Adrenal gland (tissue), 9 donors: ENCODE measurements at regions not wholly inside any gene's neighbourhood (a gene's known extent, or its start where the extent isn't known, plus 50 kb on each side); places are given as distances from the start of the nearest gene placed in this dataset.
A peak's percentile ranks its signal among the peaks of the same experiment; 100 is the strongest.

ENCODE experiments used
- DNase-seq, 7 donors: peaks; one replicate each; pipeline ENCODE4 v3.0.0-alpha.2; 2019 to 2020
- H3K27ac ChIP-seq, 5 donors: fragments of 200-600 bp; sonication (generic) in 4 of 5; 1 replicate in 3 of 5; 2 replicates in 2 of 5; pipeline versions ENCODE4 v1.5.1 to v1.8.0; 2016 to 2020; ENCODE audit warnings: mild to moderate bottlenecking in 1 of 5
- H3K27me3 ChIP-seq: fragments of 200-600 bp; 2 replicates; pipeline ENCODE4 v1.8.0; 2021
- H3K36me3 ChIP-seq, 2 donors: fragments of 200-600 bp; replicated peaks in 1 of 2; 1 replicate in 1 of 2; 2 replicates in 1 of 2; pipeline versions ENCODE4 v1.5.1 to v1.8.0; 2018 to 2022
- H3K4me1 ChIP-seq, 2 donors: fragments of 200-600 bp; replicated peaks in 1 of 2; 1 replicate in 1 of 2; 2 replicates in 1 of 2; pipeline versions ENCODE4 v1.5.1 to v1.8.0; 2018 to 2021
- H3K4me3 ChIP-seq, 4 donors: fragments of 200-600 bp; sonication (generic) in 3 of 4; one replicate each; pipeline ENCODE4 v1.5.1; 2016 to 2018
- H3K9me3 ChIP-seq, 3 donors: fragments of 200-600 bp; sonication (generic) in 1 of 3; replicated peaks in 1 of 3; 1 replicate in 2 of 3; 2 replicates in 1 of 3; pipeline versions ENCODE4 v1.5.1 to v1.8.0; 2016 to 2021
- POLR2A ChIP-seq, 2 donors: fragments of 450-650 bp; IDR thresholded peaks; one replicate each; pipeline ENCODE4 v1.6.1; 2017; ENCODE audit warnings: antibody characterized with exemption in 2 of 2, mild to moderate bottlenecking in 2 of 2, moderate library complexity in 1 of 2
- WGBS, 4 donors: extraction: QIAGEN DNeasy Blood & Tissue Kit in 2 of 4; methylation state at CpG; one replicate each; pipeline versions ENCODE4 v1.1.5 to v1.1.7; 2013 to 2017; 5-methylcytosine and 5-hydroxymethylcytosine counted together
- intact Hi-C, 2 donors: fragments of 100-400 bp; cut with DNase I; formaldehyde crosslinking; loops; one replicate each; pipeline versions ENCODE4 v1.14.1 to v1.15.0; 2022 to 2023
- TF ChIP-seq, protein P1 (sequence below), 6 experiments: fragments of 450-650 bp in 4 of 6; fragments of 200-600 bp in 2 of 6; sonication (generic) in 1 of 6; IDR thresholded peaks; 1 replicate in 5 of 6; 2 replicates in 1 of 6; pipeline versions ENCODE4 v1.5.1 to v1.8.0; 2016 to 2021; ENCODE audit warnings: antibody characterized with exemption in 6 of 6, mild to moderate bottlenecking in 2 of 6, moderate library complexity in 1 of 6
- donor health status: healthy with polysubstance abuse.
- donor health status: Bipolar disorder and iron deficiency.
- donor health status: DM: yes; HTN: yes; CAD: no.
- donor health status: DM: no; HTN: no; CAD: no.
- donor health status: DM: no; HTN: no; CAD: no.

DNA sequence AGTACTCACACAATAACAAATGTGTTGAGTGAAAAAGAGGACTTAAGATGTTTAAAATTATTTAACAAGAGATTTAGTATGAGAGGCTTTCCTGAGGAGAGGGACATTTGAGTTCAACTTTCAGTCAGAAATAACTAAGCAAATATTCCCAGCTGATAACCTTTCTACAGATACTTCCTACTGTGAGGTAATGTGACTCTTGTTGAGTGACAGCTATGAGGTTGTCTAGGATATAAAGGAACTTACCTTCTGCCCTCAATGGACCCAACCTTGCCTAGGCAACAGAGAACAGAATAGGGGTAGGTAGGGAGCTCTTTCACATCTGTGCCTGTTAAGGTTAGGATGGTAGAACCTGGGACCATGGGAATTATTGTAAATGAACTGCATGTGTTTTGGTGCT, 54.7 kb downstream of the GLUD2 start:
- DNase-seq = no peak
- no peaks in the 10 kb centered on the region for H3K36me3 ChIP-seq
- H3K27me3 ChIP-seq = no peaks in the 10 kb centered on the region
- TF ChIP-seq, protein P1, sequence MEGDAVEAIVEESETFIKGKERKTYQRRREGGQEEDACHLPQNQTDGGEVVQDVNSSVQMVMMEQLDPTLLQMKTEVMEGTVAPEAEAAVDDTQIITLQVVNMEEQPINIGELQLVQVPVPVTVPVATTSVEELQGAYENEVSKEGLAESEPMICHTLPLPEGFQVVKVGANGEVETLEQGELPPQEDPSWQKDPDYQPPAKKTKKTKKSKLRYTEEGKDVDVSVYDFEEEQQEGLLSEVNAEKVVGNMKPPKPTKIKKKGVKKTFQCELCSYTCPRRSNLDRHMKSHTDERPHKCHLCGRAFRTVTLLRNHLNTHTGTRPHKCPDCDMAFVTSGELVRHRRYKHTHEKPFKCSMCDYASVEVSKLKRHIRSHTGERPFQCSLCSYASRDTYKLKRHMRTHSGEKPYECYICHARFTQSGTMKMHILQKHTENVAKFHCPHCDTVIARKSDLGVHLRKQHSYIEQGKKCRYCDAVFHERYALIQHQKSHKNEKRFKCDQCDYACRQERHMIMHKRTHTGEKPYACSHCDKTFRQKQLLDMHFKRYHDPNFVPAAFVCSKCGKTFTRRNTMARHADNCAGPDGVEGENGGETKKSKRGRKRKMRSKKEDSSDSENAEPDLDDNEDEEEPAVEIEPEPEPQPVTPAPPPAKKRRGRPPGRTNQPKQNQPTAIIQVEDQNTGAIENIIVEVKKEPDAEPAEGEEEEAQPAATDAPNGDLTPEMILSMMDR (IDR thresholded peaks at IDR 0.05) = no peak
- TF ChIP-seq POLR2A (IDR thresholded peaks at IDR 0.05) = no peak
- H3K4me3 ChIP-seq = no peak overlapping the region
- H3K4me1 ChIP-seq = no peaks in the 10 kb centered on the region
- intact Hi-C loops = no loop called here
- no peak overlapping the region for H3K27ac ChIP-seq
- no peaks in the 10 kb centered on the region for H3K9me3 ChIP-seq

DNA sequence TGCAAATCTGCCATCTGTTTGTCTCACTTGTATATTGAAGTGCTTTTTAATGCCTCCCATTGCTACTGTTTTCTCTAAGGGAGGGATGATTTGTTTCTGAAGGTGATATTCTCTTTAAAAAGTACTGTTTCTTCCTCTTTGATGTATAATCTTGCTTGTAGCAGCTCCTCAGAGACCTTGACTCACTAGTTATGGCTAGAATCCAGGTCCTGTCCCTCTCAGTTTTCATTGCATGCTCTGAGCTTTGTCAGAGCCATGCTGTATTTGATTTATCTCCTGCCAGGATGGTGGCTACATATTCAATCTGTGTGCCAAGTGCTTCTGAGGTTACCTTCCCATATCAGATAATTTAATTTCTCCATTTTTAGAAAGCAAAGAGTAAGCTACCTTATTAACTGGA, 56.0 kb downstream of the GLUD2 start:
- TF ChIP-seq POLR2A (IDR thresholded peaks at IDR 0.05) = no peak
- TF ChIP-seq, protein P1 (IDR thresholded peaks at IDR 0.05) = no peak
- no peak overlapping the region for H3K27ac ChIP-seq
- no peak overlapping the region for H3K4me3 ChIP-seq
- H3K27me3 ChIP-seq = no peaks in the 10 kb centered on the region
- no peaks in the 10 kb centered on the region for H3K9me3 ChIP-seq
- H3K4me1 ChIP-seq = no peaks in the 10 kb centered on the region
- intact Hi-C loops = no loop called here
- DNase-seq = peak in 1 of 7 donors; percentile 7
- no peaks in the 10 kb centered on the region for H3K36me3 ChIP-seq

DNA sequence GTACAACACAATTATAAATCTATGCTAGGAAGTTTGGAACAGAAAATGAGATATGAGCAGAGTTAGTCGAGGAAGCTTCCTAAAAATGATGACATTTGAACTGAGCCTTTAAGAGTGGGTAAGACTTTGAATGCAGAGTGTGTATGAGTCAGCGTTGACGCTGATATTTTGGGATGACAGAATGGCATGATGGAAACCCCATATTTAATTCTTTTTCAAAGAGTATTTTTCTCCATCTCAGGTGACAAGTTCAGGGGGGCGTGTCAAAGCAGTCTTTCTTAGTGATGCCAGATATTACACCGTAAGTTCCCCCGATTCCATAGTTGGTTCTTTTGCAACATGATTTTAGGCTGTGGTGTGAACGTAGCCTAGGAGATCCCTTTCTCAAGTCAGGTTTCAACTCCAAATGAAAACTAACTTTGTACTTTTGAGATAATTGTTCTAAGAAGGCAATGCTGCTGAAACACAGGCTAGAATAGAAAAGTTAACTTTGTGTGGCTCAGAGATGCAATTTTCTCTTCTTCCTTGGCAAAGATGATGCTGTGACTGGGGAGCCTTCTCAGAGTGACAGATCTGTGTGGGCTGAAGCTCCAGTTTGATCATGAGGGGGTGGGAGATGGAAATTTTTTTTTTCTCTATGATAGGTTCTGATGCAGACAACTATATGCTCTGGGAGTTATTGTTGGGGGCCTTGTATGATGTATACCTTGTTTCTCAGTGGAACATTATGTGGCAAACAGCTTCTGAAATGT, 59.2 kb downstream of the GLUD2 start:
- TF ChIP-seq, protein P1 (IDR thresholded peaks at IDR 0.05) = no peak
- TF ChIP-seq POLR2A (IDR thresholded peaks at IDR 0.05) = no peak
- no peak overlapping the region for H3K27ac ChIP-seq
- H3K27me3 ChIP-seq = no peaks in the 10 kb centered on the region
- no peak overlapping the region for H3K4me3 ChIP-seq
- DNase-seq = no peak
- intact Hi-C loops = no loop called here
- H3K9me3 ChIP-seq = no peaks in the 10 kb centered on the region
- no peaks in the 10 kb centered on the region for H3K4me1 ChIP-seq
- no peaks in the 10 kb centered on the region for H3K36me3 ChIP-seq
- WGBS, 4 donors = 77 to 93% (median 85%) methylated on average over 7 of the region's 7 CpGs

DNA sequence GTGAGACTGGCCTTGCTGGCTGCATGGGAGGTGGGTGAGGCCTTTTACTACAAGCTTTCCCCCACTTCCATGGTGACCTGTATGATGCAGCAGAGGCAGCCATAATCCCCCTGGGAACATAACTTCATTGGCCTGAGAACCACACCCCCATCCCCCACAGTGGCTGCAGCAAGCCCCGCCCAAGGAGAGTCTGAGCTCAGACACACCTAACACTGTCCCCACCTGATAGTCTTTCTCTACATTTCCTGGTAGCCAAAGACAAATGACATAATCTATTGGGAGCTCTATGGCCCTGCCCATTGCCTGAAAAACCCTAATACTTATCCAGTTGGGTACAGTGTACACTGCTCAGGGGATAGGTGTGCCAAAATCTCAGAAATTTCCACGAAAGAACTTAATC, 62.6 kb downstream of the GLUD2 start:
- Histone ChIP-seq H3K27ac (no peak overlapping the region), H3K4me1 (no peaks in the 10 kb centered on the region), H3K27me3 (no peaks in the 10 kb centered on the region), H3K36me3 (no peaks in the 10 kb centered on the region), H3K4me3 (no peak overlapping the region), H3K9me3 (no peaks in the 10 kb centered on the region)
- intact Hi-C loops = no loop called here
- WGBS, 4 donors = 46 to 79% (median 72%) methylated on average over 1 to 2 of the region's 2 CpGs
- DNase-seq = no peak
- no peak for TF ChIP-seq POLR2A (IDR thresholded peaks at IDR 0.05)
- TF ChIP-seq, protein P1 (IDR thresholded peaks at IDR 0.05) = no peak
